Panc1 (cell line): ENCODE measurements at regions not wholly inside any gene's neighbourhood (a gene's known extent, or its start where the extent isn't known, plus 50 kb on each side); places are given as distances from the start of the nearest gene placed in this dataset.

ENCODE experiments used
- ATAC-seq: fragments of 200-7000 bp; cut with Tn5 transposase; 2 replicates; pipeline ENCODE4 v1.9.1; 2020; ENCODE audit warnings: mild to moderate bottlenecking, moderate library complexity
- BruUV-seq: library from RNA; stranded (reverse); fragments of 400-500 nt; replicated peaks from 2 replicates; lab custom pipeline; 2021; lab: Mats Ljungman, UMichigan
- CTCF ChIA-PET: fragments of 300-600 bp; sonication (Branson Sonifier 250); formaldehyde crosslinking; loops from one replicate; lab custom pipeline; 2022; ENCODE audit warnings: antibody characterized with exemption; lab: Charles Lee
- POLR2A ChIA-PET: fragments of 300-600 bp; sonication (Branson Sonifier 250); formaldehyde crosslinking; loops from one replicate; lab custom pipeline; 2022; ENCODE audit warnings: antibody characterized with exemption; lab: Charles Lee
- DNase-seq: peaks from one replicate; pipeline ENCODE4 v3.0.0-alpha.2; 2010; ENCODE audit warnings: low read depth, low spot score
- H3K27ac ChIP-seq: 2 replicates; pipeline ENCODE4 v1.5.1; 2011; ENCODE audit warnings: mild to moderate bottlenecking, low read length, inconsistent platforms
- H3K27me3 ChIP-seq: fragments of 200-500 bp; sonication (Bioruptor generic); 2 replicates; pipeline ENCODE4 v1.6.0; 2014; ENCODE audit warnings: low read length, inconsistent platforms; ENCODE audit not compliant: control insufficient read depth, insufficient read depth
- H3K36me3 ChIP-seq: fragments of 200-500 bp; sonication (Bioruptor generic); 2 replicates; pipeline ENCODE4 v1.5.1; 2014; ENCODE audit warnings: inconsistent platforms, mild to moderate bottlenecking, low read length, moderate library complexity; ENCODE audit not compliant: control insufficient read depth, insufficient read depth
- H3K4me1 ChIP-seq: 2 replicates; pipeline ENCODE4 v1.5.1; 2011; ENCODE audit warnings: inconsistent platforms, mild to moderate bottlenecking, low read length, moderate library complexity; ENCODE audit not compliant: control insufficient read depth, insufficient read depth
- H3K4me3 ChIP-seq, 2 experiments: 2 replicates each; pipeline ENCODE4 v1.5.1; 2011 to 2012; ENCODE audit warnings: low read depth in 2 of 2, low read length in 2 of 2, mild to moderate bottlenecking in 2 of 2, inconsistent platforms in 1 of 2, moderate library complexity in 1 of 2
- H3K9me3 ChIP-seq: fragments of 200-500 bp; sonication (Bioruptor generic); 2 replicates; pipeline ENCODE4 v1.5.1; 2014; ENCODE audit warnings: low read depth, mild to moderate bottlenecking, inconsistent platforms, low read length, moderate library complexity; ENCODE audit not compliant: control insufficient read depth, insufficient read depth
- POLR2AphosphoS5 ChIP-seq: IDR thresholded peaks from 2 replicates; pipeline ENCODE4 v1.6.1; 2012; ENCODE audit warnings: mild to moderate bottlenecking, low read depth, low read length, moderate library complexity
- SIN3A ChIP-seq: IDR thresholded peaks from 2 replicates; pipeline ENCODE4 v1.6.1; 2012; ENCODE audit warnings: low read depth, mild to moderate bottlenecking, low read length, moderate library complexity, borderline replicate concordance; ENCODE audit not compliant: insufficient read depth
- TCF7L2 ChIP-seq: IDR thresholded peaks from 2 replicates; pipeline ENCODE4 v1.6.1; 2011; ENCODE audit warnings: mild to moderate bottlenecking, low read depth, low read length, inconsistent platforms
- in situ Hi-C: cut with HindIII; loops from 2 replicates; pipeline ENCODE4 v1.10.0; 2016; ENCODE audit warnings: low sequenced_read_pairs, low pct_unique_long_range_greater_than_20kb
- intact Hi-C: fragments of 100-400 bp; cut with micrococcal nuclease; formaldehyde crosslinking; loops from one replicate; pipeline ENCODE4 v1.10.0; 2022; ENCODE audit not compliant: unreplicated experiment
- TF ChIP-seq, protein P1 (sequence below), 2 experiments: IDR thresholded peaks; 2 replicates each; pipeline ENCODE4 v1.6.1; 2011 to 2012; ENCODE audit warnings: low read depth in 2 of 2, control low read depth in 1 of 2, low read length in 1 of 2, mild to moderate bottlenecking in 1 of 2, moderate library complexity in 1 of 2; ENCODE audit not compliant: insufficient read depth in 1 of 2
- TF ChIP-seq, protein P2 (sequence below): fragments of 450-650 bp; IDR thresholded peaks from 2 replicates; pipeline ENCODE4 v1.5.1; 2017; ENCODE audit warnings: mild to moderate bottlenecking

DNA sequence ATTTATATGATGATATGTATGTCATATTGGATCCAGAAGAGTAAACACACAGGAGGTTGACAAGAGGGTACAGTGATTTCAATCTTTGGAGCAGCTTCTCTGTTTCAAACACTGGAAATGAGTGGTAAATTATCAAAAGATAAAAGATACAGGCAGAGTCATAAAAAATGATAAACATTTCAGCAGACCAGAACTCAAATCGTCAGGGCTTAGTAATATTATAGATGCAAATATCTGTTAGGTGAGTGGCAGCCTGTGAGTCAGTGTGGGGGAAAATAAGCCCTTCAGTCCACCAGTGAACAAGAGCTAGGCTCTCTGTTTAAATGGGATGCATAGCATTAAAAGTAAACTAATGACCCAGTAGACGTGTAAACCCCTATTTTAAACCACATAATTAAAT lies 1378.1 kb downstream of the EFNA5 start:
- in situ Hi-C loops (no loop called here), intact Hi-C loops (no loop called here)
- no peaks in the 10 kb centered on the region for H3K36me3 ChIP-seq
- no peaks in the 10 kb centered on the region for H3K27me3 ChIP-seq
- no peak overlapping the region for H3K4me3 ChIP-seq
- no peaks in the 10 kb centered on the region for H3K9me3 ChIP-seq
- DNase-seq (no peak), ATAC-seq (no peak)
- H3K4me1 ChIP-seq: no peaks in the 10 kb centered on the region
- ChIA-PET CTCF (no interaction called here), POLR2A (no interaction called here)
- TF ChIP-seq, protein P1, sequence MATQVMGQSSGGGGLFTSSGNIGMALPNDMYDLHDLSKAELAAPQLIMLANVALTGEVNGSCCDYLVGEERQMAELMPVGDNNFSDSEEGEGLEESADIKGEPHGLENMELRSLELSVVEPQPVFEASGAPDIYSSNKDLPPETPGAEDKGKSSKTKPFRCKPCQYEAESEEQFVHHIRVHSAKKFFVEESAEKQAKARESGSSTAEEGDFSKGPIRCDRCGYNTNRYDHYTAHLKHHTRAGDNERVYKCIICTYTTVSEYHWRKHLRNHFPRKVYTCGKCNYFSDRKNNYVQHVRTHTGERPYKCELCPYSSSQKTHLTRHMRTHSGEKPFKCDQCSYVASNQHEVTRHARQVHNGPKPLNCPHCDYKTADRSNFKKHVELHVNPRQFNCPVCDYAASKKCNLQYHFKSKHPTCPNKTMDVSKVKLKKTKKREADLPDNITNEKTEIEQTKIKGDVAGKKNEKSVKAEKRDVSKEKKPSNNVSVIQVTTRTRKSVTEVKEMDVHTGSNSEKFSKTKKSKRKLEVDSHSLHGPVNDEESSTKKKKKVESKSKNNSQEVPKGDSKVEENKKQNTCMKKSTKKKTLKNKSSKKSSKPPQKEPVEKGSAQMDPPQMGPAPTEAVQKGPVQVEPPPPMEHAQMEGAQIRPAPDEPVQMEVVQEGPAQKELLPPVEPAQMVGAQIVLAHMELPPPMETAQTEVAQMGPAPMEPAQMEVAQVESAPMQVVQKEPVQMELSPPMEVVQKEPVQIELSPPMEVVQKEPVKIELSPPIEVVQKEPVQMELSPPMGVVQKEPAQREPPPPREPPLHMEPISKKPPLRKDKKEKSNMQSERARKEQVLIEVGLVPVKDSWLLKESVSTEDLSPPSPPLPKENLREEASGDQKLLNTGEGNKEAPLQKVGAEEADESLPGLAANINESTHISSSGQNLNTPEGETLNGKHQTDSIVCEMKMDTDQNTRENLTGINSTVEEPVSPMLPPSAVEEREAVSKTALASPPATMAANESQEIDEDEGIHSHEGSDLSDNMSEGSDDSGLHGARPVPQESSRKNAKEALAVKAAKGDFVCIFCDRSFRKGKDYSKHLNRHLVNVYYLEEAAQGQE (IDR thresholded peaks at IDR 0.05; ENCODE audit: insufficient read depth in 1 of 2, low read depth in 2 of 2, low read length in 1 of 2): no peak
- no peak for TF ChIP-seq SIN3A
- TF ChIP-seq, protein P2, sequence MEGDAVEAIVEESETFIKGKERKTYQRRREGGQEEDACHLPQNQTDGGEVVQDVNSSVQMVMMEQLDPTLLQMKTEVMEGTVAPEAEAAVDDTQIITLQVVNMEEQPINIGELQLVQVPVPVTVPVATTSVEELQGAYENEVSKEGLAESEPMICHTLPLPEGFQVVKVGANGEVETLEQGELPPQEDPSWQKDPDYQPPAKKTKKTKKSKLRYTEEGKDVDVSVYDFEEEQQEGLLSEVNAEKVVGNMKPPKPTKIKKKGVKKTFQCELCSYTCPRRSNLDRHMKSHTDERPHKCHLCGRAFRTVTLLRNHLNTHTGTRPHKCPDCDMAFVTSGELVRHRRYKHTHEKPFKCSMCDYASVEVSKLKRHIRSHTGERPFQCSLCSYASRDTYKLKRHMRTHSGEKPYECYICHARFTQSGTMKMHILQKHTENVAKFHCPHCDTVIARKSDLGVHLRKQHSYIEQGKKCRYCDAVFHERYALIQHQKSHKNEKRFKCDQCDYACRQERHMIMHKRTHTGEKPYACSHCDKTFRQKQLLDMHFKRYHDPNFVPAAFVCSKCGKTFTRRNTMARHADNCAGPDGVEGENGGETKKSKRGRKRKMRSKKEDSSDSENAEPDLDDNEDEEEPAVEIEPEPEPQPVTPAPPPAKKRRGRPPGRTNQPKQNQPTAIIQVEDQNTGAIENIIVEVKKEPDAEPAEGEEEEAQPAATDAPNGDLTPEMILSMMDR: no peak
- no peak for TF ChIP-seq TCF7L2
- no peak for TF ChIP-seq POLR2AphosphoS5
- no peak overlapping the region for H3K27ac ChIP-seq
- BruUV-seq: no TSS peak

DNA sequence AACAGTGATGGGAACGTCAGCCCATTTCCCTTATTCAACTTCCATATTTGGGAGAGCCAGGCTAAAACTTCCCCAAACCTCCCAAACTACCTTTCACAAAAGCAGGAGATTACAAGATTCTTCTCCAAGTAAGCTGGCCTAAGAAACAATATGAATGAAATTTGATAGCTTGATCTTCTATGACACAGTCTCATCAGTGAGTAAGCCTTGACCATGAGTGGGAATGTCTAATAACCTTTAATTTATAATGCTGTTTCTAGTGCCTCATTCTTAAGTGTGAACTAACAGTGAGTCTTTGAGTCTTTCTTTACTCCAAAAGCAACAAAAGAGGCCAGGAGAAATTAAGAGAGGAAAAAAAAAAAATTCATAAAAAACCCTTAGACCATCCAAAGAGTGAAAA lies 1379.9 kb downstream of the EFNA5 start:
- POLR2A ChIA-PET: no interaction called here
- DNase-seq: no peak
- no peaks in the 10 kb centered on the region for H3K27me3 ChIP-seq
- H3K4me1 ChIP-seq: no peaks in the 10 kb centered on the region
- CTCF ChIA-PET: no interaction called here
- no TSS peak for BruUV-seq
- H3K36me3 ChIP-seq: no peaks in the 10 kb centered on the region
- TF ChIP-seq, protein P1 (IDR thresholded peaks at IDR 0.05; ENCODE audit: insufficient read depth in 1 of 2, low read depth in 2 of 2, low read length in 1 of 2): no peak
- no peak for TF ChIP-seq SIN3A
- TF ChIP-seq POLR2AphosphoS5: no peak
- TF ChIP-seq, protein P2: no peak
- no peak overlapping the region for H3K4me3 ChIP-seq
- intact Hi-C loops (no loop called here), in situ Hi-C loops (no loop called here)
- no peak for ATAC-seq
- no peak overlapping the region for H3K27ac ChIP-seq
- H3K9me3 ChIP-seq: no peaks in the 10 kb centered on the region
